Astrocyte (in vitro differentiated cells and primary cell): ENCODE measurements at regions not wholly inside any gene's neighbourhood (a gene's known extent, or its start where the extent isn't known, plus 50 kb on each side); places are given as distances from the start of the nearest gene placed in this dataset.

Experiments used
- DNase-seq: peaks from one replicate; pipeline ENCODE4 v3.0.0-alpha.2; 2010; ENCODE audit warnings: low read depth
- FAIRE-seq: peaks from 2 replicates; lab custom pipeline; 2011; peaks lifted over from hg19 to GRCh38; lab: Jason Lieb, UNC
- H2AFZ ChIP-seq: 2 replicates; pipeline ENCODE4 v1.6.0; 2012; ENCODE audit warnings: low read depth, low read length, inconsistent platforms
- H3K27ac ChIP-seq: 2 replicates; pipeline ENCODE4 v1.5.1; 2011; ENCODE audit warnings: low read depth, low read length, inconsistent platforms
- H3K27me3 ChIP-seq: 2 replicates; pipeline ENCODE4 v1.6.0; 2011; ENCODE audit warnings: low read length, inconsistent platforms; ENCODE audit not compliant: insufficient read depth
- H3K36me3 ChIP-seq: 2 replicates; pipeline ENCODE4 v1.5.1; 2011; ENCODE audit warnings: low read length, inconsistent platforms; ENCODE audit not compliant: insufficient read depth
- H3K4me1 ChIP-seq: 2 replicates; pipeline ENCODE4 v1.5.1; 2011; ENCODE audit warnings: low read length, inconsistent platforms; ENCODE audit not compliant: insufficient read depth
- H3K4me2 ChIP-seq: 2 replicates; pipeline ENCODE4 v1.6.0; 2012; ENCODE audit warnings: low read length, inconsistent platforms
- H3K4me3 ChIP-seq: 2 replicates; pipeline ENCODE4 v1.5.1; 2011; ENCODE audit warnings: low read depth, mild to moderate bottlenecking, low read length, inconsistent platforms; ENCODE audit not compliant: insufficient read depth
- H3K79me2 ChIP-seq: 2 replicates; pipeline ENCODE4 v1.6.0; 2012; ENCODE audit warnings: mild to moderate bottlenecking, low read length, inconsistent platforms; ENCODE audit not compliant: insufficient read depth
- H3K9ac ChIP-seq: 2 replicates; pipeline ENCODE4 v1.6.0; 2012; ENCODE audit warnings: mild to moderate bottlenecking, low read length, inconsistent platforms
- H3K9me3 ChIP-seq: 2 replicates; pipeline ENCODE4 v1.5.1; 2012; ENCODE audit warnings: low read depth, mild to moderate bottlenecking, low read length, inconsistent platforms; ENCODE audit not compliant: insufficient read depth
- H4K20me1 ChIP-seq: 2 replicates; pipeline ENCODE4 v1.6.0; 2012; ENCODE audit warnings: low read length, inconsistent platforms; ENCODE audit not compliant: insufficient read depth
- H3K27ac Mint-ChIP-seq: one replicate; pipeline ENCODE4 v1.8.0; 2021; ENCODE audit warnings: mild to moderate bottlenecking, mixed read lengths; ENCODE audit not compliant: unreplicated experiment
- H3K27me3 Mint-ChIP-seq: one replicate; pipeline ENCODE4 v1.8.0; 2021; ENCODE audit warnings: low read depth, mixed read lengths; ENCODE audit not compliant: unreplicated experiment
- H3K36me3 Mint-ChIP-seq: one replicate; pipeline ENCODE4 v1.8.0; 2021; ENCODE audit warnings: low read depth, mixed read lengths; ENCODE audit not compliant: unreplicated experiment
- H3K4me1 Mint-ChIP-seq: one replicate; pipeline ENCODE4 v1.8.0; 2021; ENCODE audit warnings: low read depth, mixed read lengths; ENCODE audit not compliant: unreplicated experiment
- H3K4me3 Mint-ChIP-seq: one replicate; pipeline ENCODE4 v1.8.0; 2021; ENCODE audit warnings: mild to moderate bottlenecking, moderate library complexity, mixed read lengths; ENCODE audit not compliant: unreplicated experiment
- H3K9me3 Mint-ChIP-seq: one replicate; pipeline ENCODE4 v1.8.0; 2021; ENCODE audit warnings: mild to moderate bottlenecking, mixed read lengths; ENCODE audit not compliant: unreplicated experiment
- EZH2 ChIP-seq: IDR thresholded peaks from 2 replicates; pipeline ENCODE4 v1.6.1; 2012; ENCODE audit warnings: mild to moderate bottlenecking, low read length, inconsistent platforms; ENCODE audit not compliant: insufficient read depth
- TF ChIP-seq, protein P1 (sequence below): IDR thresholded peaks from 2 replicates; pipeline ENCODE4 v1.5.1; 2011; ENCODE audit warnings: low read depth, mild to moderate bottlenecking, inconsistent platforms, low read length, moderate library complexity; ENCODE audit not compliant: insufficient read depth

DNA sequence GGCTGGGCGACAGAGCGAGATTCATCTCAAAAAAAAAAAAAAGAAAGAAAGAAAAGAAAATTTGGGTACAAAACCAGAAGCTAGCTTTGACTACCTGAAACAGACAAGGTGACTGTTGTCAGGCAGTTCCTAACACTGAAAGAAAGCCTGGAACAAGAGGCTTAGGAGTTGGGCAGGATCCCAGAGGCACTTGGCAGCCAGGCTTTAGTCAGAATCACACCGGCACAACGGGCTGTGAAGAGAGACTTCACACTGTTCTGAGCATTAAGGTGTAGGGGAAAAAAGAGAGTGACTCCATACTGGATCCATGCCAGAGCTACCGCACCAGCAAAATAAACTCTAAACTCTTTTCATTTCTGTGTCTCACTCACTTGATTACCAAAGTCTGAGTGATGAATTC is 130.8 kb downstream of the ZNF467 start:
- TF ChIP-seq EZH2: no peak
- TF ChIP-seq, protein P1, sequence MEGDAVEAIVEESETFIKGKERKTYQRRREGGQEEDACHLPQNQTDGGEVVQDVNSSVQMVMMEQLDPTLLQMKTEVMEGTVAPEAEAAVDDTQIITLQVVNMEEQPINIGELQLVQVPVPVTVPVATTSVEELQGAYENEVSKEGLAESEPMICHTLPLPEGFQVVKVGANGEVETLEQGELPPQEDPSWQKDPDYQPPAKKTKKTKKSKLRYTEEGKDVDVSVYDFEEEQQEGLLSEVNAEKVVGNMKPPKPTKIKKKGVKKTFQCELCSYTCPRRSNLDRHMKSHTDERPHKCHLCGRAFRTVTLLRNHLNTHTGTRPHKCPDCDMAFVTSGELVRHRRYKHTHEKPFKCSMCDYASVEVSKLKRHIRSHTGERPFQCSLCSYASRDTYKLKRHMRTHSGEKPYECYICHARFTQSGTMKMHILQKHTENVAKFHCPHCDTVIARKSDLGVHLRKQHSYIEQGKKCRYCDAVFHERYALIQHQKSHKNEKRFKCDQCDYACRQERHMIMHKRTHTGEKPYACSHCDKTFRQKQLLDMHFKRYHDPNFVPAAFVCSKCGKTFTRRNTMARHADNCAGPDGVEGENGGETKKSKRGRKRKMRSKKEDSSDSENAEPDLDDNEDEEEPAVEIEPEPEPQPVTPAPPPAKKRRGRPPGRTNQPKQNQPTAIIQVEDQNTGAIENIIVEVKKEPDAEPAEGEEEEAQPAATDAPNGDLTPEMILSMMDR: no peak
- H4K20me1 ChIP-seq: no peaks in the 10 kb centered on the region
- no peaks in the 10 kb centered on the region for H3K4me1 ChIP-seq
- H3K79me2 ChIP-seq: no peaks in the 10 kb centered on the region
- Mint-ChIP-seq H3K27me3 (peaks cover 53% of the 10 kb centered on the region), H3K4me1 (no peaks in the 10 kb centered on the region), H3K9me3 (peaks cover 3% of the 10 kb centered on the region), H3K4me3 (no peak overlapping the region), H3K36me3 (no peaks in the 10 kb centered on the region), H3K27ac (no peak overlapping the region)
- DNase-seq (no peak), FAIRE-seq (no peak)
- H3K36me3 ChIP-seq: no peaks in the 10 kb centered on the region
- H3K9me3 ChIP-seq: no peaks in the 10 kb centered on the region
- H2AFZ ChIP-seq: no peak overlapping the region
- H3K4me3 ChIP-seq: no peak overlapping the region
- no peak overlapping the region for H3K9ac ChIP-seq
- no peaks in the 10 kb centered on the region for H3K27me3 ChIP-seq
- no peak overlapping the region for H3K4me2 ChIP-seq
- H3K27ac ChIP-seq: no peak overlapping the region

DNA sequence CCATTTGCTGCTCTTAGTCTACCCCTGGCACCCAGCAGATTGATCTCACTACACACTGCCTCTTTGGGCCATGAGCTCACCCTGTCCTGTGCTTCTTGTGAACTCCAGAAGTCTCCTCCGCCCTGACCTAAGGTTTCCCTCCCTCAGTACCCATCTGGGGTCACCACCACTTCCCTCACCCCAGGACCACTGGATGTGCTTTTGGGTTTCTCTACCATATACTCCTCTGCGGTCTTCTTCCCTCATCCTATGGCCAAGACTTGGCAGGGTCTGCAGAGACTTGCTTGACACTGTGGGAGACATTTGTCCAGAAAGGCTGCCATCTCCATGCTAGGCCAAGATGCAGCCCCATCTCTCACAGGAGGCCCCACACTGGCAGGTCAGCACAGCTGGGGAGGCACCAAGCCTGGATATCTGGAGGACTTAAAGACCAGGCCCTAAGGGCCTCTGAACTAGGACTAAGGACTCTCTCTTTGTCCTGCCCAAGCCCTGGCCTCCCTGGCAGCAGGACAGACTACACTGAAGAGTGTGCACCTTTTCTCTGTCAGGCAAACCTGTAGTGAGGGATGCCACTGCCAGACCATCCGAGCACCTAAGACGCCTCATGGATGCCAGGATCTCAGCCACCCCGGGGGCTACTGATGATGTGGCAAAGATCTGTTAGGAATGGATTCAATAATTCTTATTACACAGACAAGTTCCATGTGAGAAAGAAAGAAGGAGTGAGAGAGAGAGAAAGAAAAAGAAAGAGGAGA is 134.6 kb downstream of the ZNF467 start:
- Mint-ChIP-seq H3K4me3 (no peak overlapping the region), H3K27me3 (peaks cover 42% of the 10 kb centered on the region), H3K9me3 (no peaks in the 10 kb centered on the region), H3K36me3 (no peaks in the 10 kb centered on the region), H3K27ac (no peak overlapping the region), H3K4me1 (no peaks in the 10 kb centered on the region)
- Histone ChIP-seq H3K27ac (no peak overlapping the region), H2AFZ (no peak overlapping the region), H3K4me3 (no peak overlapping the region), H3K79me2 (no peaks in the 10 kb centered on the region), H3K9me3 (no peaks in the 10 kb centered on the region), H3K36me3 (no peaks in the 10 kb centered on the region), H4K20me1 (no peaks in the 10 kb centered on the region), H3K27me3 (peaks cover 2% of the 10 kb centered on the region), H3K4me1 (no peaks in the 10 kb centered on the region), H3K9ac (no peak overlapping the region), H3K4me2 (no peak overlapping the region)
- DNase-seq (no peak), FAIRE-seq (no peak)
- TF ChIP-seq, protein P1: no peak
- TF ChIP-seq EZH2: no peak

DNA sequence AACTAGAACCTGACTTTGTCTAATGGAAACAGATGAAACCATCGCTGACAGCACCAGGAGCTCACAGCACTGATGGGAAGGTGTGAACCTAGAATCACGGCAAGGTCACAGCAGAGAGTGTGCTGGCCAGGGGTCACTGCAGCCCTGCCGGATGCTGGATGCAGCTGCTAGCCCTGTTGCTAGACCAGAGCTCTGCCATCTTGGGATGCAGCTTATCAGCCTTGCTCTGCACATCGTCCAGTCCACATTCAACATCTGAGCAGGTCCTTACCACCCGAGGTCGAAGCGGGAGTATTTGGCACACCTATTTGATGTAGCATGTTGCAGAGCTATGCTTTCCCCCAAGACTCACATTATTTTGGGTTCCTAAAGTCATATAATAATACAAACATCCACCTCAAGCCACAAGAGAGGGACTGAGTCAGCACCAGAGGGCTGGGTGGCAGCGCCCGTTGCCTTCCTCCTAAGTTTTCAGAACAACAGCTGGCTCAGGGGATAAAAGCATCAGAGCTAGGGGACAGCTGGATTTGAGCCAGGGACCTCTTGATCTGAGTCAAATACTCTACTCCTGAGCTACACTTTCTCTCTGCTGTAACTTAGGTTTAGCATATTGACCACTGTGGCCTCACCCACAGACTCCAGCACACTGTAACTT is 135.3 kb downstream of the ZNF467 start:
- H3K4me2 ChIP-seq: no peak overlapping the region
- Mint-ChIP-seq H3K27ac (no peak overlapping the region), H3K36me3 (no peaks in the 10 kb centered on the region), H3K4me3 (no peak overlapping the region), H3K9me3 (no peaks in the 10 kb centered on the region), H3K27me3 (peaks cover 42% of the 10 kb centered on the region), H3K4me1 (no peaks in the 10 kb centered on the region)
- H3K79me2 ChIP-seq: no peaks in the 10 kb centered on the region
- FAIRE-seq: no peak
- no peak overlapping the region for H3K4me3 ChIP-seq
- H3K9me3 ChIP-seq: no peaks in the 10 kb centered on the region
- no peaks in the 10 kb centered on the region for H3K36me3 ChIP-seq
- H2AFZ ChIP-seq: no peak overlapping the region
- H3K4me1 ChIP-seq: no peaks in the 10 kb centered on the region
- no peak overlapping the region for H3K9ac ChIP-seq
- no peak overlapping the region for H3K27ac ChIP-seq
- no peaks in the 10 kb centered on the region for H4K20me1 ChIP-seq
- no peak for TF ChIP-seq EZH2
- TF ChIP-seq, protein P1: no peak
- DNase-seq: no peak
- H3K27me3 ChIP-seq: peaks cover 2% of the 10 kb centered on the region
